Sigmoid colon (tissue), 6 donors: ENCODE measurements at regions not wholly inside any gene's neighbourhood (a gene's known extent, or its start where the extent isn't known, plus 50 kb on each side); places are given as distances from the start of the nearest gene placed in this dataset.

Source experiments
- DNase-seq: peaks from one replicate; pipeline ENCODE4 v3.0.0-alpha.2; 2019
- H3K27ac ChIP-seq, 4 donors: fragments of 200-600 bp; sonication (generic); one replicate each; pipeline ENCODE4 v1.5.1; 2016 to 2019; ENCODE audit warnings: mild to moderate bottlenecking in 1 of 4
- H3K27me3 ChIP-seq, 3 donors: fragments of 200-600 bp; sonication (generic); one replicate each; pipeline ENCODE4 v1.5.1; 2019; ENCODE audit warnings: mild to moderate bottlenecking in 1 of 3
- H3K36me3 ChIP-seq, 4 donors: fragments of 200-600 bp; sonication (generic); one replicate each; pipeline ENCODE4 v1.5.1; 2016 to 2019
- H3K4me1 ChIP-seq, 4 donors: fragments of 200-600 bp; sonication (generic); one replicate each; pipeline ENCODE4 v1.5.1; 2017 to 2019
- H3K4me3 ChIP-seq, 4 donors: fragments of 200-600 bp; sonication (generic); one replicate each; pipeline ENCODE4 v1.5.1; 2017 to 2019; ENCODE audit warnings: mild to moderate bottlenecking in 2 of 4, moderate library complexity in 1 of 4
- H3K9me3 ChIP-seq, 4 donors: fragments of 200-600 bp in 3 of 4; sonication (generic) in 3 of 4; one replicate each; pipeline versions ENCODE4 v1.5.1 to v1.6.1; 2013 to 2019
- EP300 ChIP-seq, 4 donors: sonication (generic); formaldehyde crosslinking; IDR thresholded peaks; one replicate each; pipeline ENCODE4 v1.6.1; 2017; ENCODE audit warnings: antibody characterized with exemption in 4 of 4
- POLR2A ChIP-seq, 2 donors: fragments of 450-650 bp; IDR thresholded peaks; one replicate each; pipeline ENCODE4 v1.6.1; 2016; ENCODE audit warnings: antibody characterized with exemption in 2 of 2, mild to moderate bottlenecking in 2 of 2, moderate library complexity in 2 of 2
- POLR2AphosphoS5 ChIP-seq, 4 donors: sonication (generic); formaldehyde crosslinking; IDR thresholded peaks; one replicate each; pipeline ENCODE4 v1.6.1; 2017; ENCODE audit warnings: antibody characterized with exemption in 4 of 4
- WGBS, 2 donors: extraction: QIAGEN DNeasy Blood & Tissue Kit; methylation state at CpG; one replicate each; pipeline ENCODE4 v1.1.7; 2013; 5-methylcytosine and 5-hydroxymethylcytosine counted together
- intact Hi-C: fragments of 100-400 bp; cut with DNase I; formaldehyde crosslinking; loops from one replicate; pipeline ENCODE4 v1.15.1; 2023
- TF ChIP-seq, protein P1 (sequence below), 4 experiments: fragments of 450-650 bp in 3 of 4; fragments of 200-600 bp in 1 of 4; IDR thresholded peaks; one replicate each; pipeline ENCODE4 v1.5.1; 2016 to 2019; ENCODE audit warnings: antibody characterized with exemption in 4 of 4, mild to moderate bottlenecking in 3 of 4, moderate library complexity in 2 of 4
- donor health status: healthy with polysubstance abuse.
- donor health status: healthy.

DNA sequence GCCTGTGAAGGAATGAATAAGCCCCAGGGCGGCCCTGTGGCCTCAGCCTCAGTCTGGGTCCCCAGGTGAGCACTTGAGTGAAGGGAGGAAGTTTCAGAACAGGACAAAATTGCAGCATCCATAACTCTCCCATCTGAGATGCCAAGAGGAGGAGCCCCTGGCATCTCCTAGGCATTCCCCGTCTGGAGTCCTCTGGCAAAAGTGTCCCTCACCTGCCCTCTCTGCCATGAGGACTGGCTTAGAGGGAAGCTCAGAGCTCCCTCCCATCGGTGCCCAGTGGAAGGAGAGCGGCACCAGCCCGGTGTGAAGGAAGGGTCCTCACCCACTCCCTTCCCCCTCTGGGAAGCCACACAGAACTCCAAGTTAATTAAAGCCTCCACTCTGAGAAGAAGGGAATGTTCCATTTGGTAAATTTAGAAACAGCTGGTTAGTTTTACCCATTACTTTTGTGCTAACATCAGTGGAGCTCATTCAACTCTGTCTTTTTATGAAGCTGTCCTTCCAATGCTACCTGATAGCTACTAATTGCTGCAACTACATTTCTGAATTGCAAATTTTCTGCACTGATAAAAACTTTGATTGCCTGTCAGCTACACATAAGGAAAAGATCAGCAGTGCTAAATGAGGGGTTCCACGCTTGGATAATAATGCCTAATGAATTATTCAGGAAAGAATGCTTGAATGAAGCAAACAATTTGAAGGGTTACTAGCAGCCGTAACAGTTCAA, 123.3 kb upstream of the RCN1 start:
- intact Hi-C loops, result no loop called here
- no peak for DNase-seq
- H3K9me3 ChIP-seq, result no peaks in the 10 kb centered on the region
- no peaks in the 10 kb centered on the region for H3K4me1 ChIP-seq
- WGBS, 2 donors, result 79 to 82% methylated on average over 7 of the region's 7 CpGs
- H3K36me3 ChIP-seq, result no peaks in the 10 kb centered on the region
- H3K4me3 ChIP-seq, result no peak overlapping the region
- H3K27me3 ChIP-seq, result no peaks in the 10 kb centered on the region
- TF ChIP-seq, protein P1, sequence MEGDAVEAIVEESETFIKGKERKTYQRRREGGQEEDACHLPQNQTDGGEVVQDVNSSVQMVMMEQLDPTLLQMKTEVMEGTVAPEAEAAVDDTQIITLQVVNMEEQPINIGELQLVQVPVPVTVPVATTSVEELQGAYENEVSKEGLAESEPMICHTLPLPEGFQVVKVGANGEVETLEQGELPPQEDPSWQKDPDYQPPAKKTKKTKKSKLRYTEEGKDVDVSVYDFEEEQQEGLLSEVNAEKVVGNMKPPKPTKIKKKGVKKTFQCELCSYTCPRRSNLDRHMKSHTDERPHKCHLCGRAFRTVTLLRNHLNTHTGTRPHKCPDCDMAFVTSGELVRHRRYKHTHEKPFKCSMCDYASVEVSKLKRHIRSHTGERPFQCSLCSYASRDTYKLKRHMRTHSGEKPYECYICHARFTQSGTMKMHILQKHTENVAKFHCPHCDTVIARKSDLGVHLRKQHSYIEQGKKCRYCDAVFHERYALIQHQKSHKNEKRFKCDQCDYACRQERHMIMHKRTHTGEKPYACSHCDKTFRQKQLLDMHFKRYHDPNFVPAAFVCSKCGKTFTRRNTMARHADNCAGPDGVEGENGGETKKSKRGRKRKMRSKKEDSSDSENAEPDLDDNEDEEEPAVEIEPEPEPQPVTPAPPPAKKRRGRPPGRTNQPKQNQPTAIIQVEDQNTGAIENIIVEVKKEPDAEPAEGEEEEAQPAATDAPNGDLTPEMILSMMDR (IDR thresholded peaks at IDR 0.05), result no peak
- TF ChIP-seq POLR2A (IDR thresholded peaks at IDR 0.05) (no peak), EP300 (IDR thresholded peaks at IDR 0.05) (no peak), POLR2AphosphoS5 (IDR thresholded peaks at IDR 0.05) (no peak)
- no peak overlapping the region for H3K27ac ChIP-seq

DNA sequence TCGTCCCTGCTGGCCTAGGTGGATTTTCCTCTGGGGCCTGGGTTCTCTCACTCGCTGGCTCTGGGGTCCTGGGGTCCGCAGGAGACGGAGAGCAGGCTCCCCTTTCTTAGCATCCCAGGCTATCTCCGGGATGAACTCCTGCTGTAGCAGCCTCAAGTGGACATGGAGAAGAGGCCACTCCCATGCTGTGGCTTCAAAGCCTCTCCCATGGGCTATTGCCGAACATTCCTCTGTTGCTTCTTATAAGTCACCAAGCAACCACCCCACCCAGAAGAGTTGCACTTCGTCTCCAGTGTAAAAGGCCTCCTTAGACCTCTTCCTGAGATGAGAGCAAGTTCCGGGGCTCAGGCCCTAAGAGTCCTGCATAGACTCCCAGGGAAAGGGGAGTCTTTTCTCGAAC, 124.0 kb upstream of the RCN1 start:
- H3K27me3 ChIP-seq, result no peaks in the 10 kb centered on the region
- no peak overlapping the region for H3K4me3 ChIP-seq
- no peaks in the 10 kb centered on the region for H3K9me3 ChIP-seq
- DNase-seq, result no peak
- WGBS, 2 donors, result 61 to 77% methylated on average over 9 of the region's 9 CpGs
- no peaks in the 10 kb centered on the region for H3K36me3 ChIP-seq
- no peak overlapping the region for H3K27ac ChIP-seq
- TF ChIP-seq POLR2AphosphoS5 (IDR thresholded peaks at IDR 0.05) (no peak), EP300 (IDR thresholded peaks at IDR 0.05) (no peak), POLR2A (IDR thresholded peaks at IDR 0.05) (no peak)
- TF ChIP-seq, protein P1 (IDR thresholded peaks at IDR 0.05), result no peak
- no peaks in the 10 kb centered on the region for H3K4me1 ChIP-seq
- intact Hi-C loops, result no loop called here

DNA sequence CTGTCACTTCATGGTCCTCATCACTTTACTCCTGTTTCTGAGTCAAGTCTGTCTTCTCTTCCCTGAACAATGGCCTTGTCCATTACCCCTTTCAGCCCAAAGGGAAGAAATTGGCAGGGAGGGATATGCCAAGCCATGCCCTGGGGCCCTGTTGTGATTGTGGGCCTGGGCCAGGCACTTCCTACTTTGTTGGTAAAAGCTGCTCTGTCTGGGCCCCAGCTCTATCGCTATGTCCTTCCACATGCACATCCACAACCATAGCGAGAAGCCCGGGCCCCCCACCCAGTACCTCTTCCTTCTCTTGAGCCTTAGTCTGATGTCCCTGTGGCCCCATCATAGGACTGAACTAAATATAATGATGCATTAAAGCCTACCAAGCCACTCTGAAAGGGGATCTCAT, 126.7 kb upstream of the RCN1 start:
- Histone ChIP-seq H3K4me1 (no peaks in the 10 kb centered on the region), H3K36me3 (no peaks in the 10 kb centered on the region), H3K4me3 (no peak overlapping the region), H3K27me3 (no peaks in the 10 kb centered on the region), H3K9me3 (no peaks in the 10 kb centered on the region), H3K27ac (no peak overlapping the region)
- intact Hi-C loops, result no loop called here
- WGBS, 2 donors, result 61 to 81% methylated on average over 3 of the region's 3 CpGs
- TF ChIP-seq, protein P1 (IDR thresholded peaks at IDR 0.05), result no peak
- TF ChIP-seq EP300 (IDR thresholded peaks at IDR 0.05), result no peak
- TF ChIP-seq POLR2A (IDR thresholded peaks at IDR 0.05), result no peak
- no peak for TF ChIP-seq POLR2AphosphoS5 (IDR thresholded peaks at IDR 0.05)
- no peak for DNase-seq

DNA sequence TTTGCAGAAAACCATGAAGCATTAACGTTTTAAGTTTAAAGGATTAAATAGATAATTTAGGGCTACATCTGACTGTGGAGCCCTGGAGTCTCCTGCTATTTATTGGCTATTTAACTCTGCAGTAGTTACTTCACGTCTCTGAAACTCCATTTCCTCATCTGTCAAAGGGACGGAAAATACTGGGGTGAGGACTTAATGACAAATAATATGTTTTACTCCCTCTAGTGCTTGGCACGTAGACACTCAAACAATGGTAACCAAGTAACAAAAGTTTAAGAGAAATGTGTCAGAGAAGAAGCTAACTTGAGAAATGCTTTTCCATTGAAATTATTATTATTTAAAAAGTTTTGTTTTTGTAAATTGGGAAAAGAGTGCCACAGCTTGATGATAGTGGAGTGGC, 130.7 kb upstream of the RCN1 start:
- Histone ChIP-seq H3K27ac (no peak overlapping the region), H3K4me1 (no peaks in the 10 kb centered on the region), H3K9me3 (no peaks in the 10 kb centered on the region), H3K36me3 (no peaks in the 10 kb centered on the region), H3K4me3 (no peak overlapping the region), H3K27me3 (no peaks in the 10 kb centered on the region)
- WGBS, 2 donors, result 64 to 66% methylated on average over 4 of the region's 4 CpGs
- intact Hi-C loops, result no loop called here
- no peak for DNase-seq
- TF ChIP-seq, protein P1 (IDR thresholded peaks at IDR 0.05), result no peak
- TF ChIP-seq POLR2A (IDR thresholded peaks at IDR 0.05) (no peak), EP300 (IDR thresholded peaks at IDR 0.05) (no peak), POLR2AphosphoS5 (IDR thresholded peaks at IDR 0.05) (no peak)

DNA sequence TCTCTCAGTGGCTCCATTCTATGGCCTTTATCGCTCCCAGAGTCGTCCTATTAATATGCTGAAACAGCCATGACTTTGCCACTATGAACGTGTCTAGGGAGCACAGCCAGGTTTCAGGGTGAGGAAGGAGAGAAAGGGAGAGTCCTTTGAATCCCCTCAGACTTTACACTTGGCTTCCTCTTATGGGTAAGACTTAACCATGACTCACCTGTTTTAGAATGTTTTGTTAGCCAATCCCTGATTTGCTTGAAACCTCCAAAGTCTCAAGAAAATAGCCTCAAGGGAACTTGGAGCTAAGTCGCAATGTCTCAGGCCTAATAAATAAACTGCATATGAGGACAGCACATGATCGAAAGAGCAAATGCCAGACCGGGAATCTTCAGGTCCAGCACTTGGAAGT, 131.2 kb upstream of the RCN1 start:
- Histone ChIP-seq H3K9me3 (no peaks in the 10 kb centered on the region), H3K27ac (no peak overlapping the region), H3K36me3 (no peaks in the 10 kb centered on the region), H3K4me3 (no peak overlapping the region), H3K27me3 (no peaks in the 10 kb centered on the region), H3K4me1 (no peaks in the 10 kb centered on the region)
- no peak for DNase-seq
- WGBS, 2 donors, result 80 to 83% methylated on average over 6 of the region's 6 CpGs
- intact Hi-C loops, result no loop called here
- TF ChIP-seq EP300 (IDR thresholded peaks at IDR 0.05) (no peak), POLR2AphosphoS5 (IDR thresholded peaks at IDR 0.05) (no peak), POLR2A (IDR thresholded peaks at IDR 0.05) (no peak)
- TF ChIP-seq, protein P1 (IDR thresholded peaks at IDR 0.05), result no peak
